HG03064 (cell line): ENCODE measurements at regions not wholly inside any gene's neighbourhood (a gene's known extent, or its start where the extent isn't known, plus 50 kb on each side); places are given as distances from the start of the nearest gene placed in this dataset.

Experiments
- ATAC-seq: cut with Tn5 transposase; IDR thresholded peaks from one replicate; pipeline ENCODE4 v1.9.1; 2021; ENCODE audit warnings: low read depth; ENCODE audit not compliant: unreplicated experiment

DNA sequence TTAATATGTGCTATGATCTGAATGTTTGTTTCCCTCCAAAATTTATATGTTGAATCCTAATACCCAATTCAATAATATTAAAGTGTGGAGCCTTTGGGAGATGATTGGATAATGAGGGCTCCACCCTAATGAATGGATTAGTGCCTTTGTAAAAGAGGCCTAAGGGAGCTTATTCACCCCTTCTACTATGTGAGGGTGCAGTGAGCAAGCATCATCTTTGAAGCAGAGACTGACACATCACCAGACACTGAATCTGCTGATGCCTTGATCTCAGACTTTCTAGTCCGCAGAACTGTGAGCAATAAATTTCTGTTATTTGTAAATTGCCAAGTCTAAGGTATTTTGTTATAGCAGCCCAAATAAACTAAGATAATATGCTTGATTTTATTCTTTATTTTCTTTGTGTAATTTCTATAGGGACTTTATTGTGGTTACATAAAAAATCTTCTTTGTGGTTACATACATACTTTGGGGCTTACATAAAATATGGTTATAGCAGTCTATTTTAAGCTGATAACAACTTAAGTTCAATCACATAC lies 131.1 kb upstream of the SLC38A2 start:
- no peak for ATAC-seq

DNA sequence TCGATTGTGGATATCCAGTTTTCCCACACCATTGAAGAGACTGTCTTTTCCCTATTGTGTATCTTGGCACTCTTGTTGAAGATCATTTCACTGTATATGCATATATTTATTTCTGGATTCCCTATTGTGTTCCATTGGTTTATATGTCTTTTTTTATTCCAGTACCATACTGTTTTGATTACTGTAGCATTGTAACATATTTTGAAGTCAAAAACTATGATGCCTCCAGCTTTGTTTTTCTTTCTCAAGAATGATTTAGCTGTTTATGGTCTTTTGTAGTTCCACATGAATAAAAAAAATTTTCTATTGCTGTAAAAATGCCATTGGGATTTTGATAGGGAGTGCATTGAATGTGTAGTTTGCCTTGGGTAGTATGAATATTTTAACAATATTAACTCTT lies 128.1 kb upstream of the SLC38A2 start:
- ATAC-seq: no peak

DNA sequence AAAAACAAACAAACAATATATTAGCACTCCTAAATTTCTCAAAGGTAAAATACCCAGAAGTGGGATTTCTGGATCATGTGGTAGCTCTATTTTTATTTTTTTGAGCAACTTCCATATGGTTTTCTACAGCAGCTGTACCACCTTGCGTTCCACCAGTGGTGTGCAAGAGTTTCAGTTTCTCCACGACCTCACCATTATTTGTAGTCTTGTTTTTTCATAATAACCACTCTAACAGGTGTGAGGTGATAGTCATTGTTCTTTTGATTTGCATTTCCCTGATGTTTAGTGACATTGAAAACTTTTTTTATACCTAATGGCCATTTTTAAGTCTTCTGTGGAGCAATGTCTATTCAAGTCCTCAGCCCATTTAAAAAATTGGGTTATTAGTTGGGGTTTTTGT lies 127.3 kb upstream of the SLC38A2 start:
- no peak for ATAC-seq

DNA sequence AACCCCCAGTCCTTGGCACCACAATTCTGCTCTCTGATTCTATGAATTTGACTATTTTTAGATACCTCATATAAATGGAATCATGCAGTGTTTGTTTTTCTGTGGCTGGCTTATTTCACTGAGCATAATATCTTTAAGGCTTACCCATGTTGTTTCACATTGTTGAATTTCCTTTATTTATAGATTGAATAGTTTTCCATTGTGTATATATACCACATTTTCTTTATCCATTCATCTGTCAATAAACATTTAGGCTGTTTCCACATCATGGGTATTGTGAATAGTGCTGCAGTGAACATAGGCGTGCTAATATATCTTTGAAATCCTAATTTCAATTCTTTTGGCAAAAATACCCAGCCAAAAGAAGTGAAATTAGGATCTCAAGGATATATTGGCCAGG lies 126.7 kb upstream of the SLC38A2 start:
- ATAC-seq: no peak

DNA sequence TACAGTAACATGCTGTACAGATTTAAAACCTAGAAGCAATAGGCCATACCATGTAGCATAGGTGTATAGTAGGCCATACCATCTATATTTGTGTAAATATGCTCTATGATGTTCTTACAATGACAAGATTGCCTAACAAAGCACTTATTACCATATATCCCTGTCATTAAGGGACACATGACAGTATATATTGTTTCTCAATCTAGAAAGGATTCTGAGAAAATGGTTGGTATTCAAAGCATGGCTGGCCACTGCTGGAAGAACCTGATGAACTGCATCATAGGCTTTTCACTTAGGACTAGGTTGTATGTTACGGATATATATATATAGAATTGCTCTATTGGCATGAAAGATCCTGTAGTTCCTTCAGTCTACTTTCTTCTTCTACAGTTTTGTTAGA lies 125.2 kb upstream of the SLC38A2 start:
- no peak for ATAC-seq

DNA sequence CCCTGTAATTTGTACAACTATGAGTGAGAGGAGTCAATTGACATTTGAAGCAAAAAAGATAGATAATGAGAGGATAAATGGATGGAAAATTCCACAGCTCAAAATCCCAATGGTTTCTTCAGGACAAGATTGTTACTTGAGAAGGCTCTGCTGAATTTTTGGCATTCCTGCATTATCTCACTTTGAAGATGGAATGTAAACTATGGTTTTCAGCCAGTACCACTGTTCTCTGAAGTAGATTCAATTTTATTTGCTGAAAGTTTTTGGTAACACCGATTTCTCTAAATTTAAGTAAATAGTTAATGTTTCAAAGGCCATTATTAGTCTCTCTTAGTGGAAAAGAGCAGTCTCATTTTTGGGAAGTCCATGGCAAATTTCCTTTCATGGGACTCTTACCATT lies 121.9 kb upstream of the SLC38A2 start:
- no peak for ATAC-seq

DNA sequence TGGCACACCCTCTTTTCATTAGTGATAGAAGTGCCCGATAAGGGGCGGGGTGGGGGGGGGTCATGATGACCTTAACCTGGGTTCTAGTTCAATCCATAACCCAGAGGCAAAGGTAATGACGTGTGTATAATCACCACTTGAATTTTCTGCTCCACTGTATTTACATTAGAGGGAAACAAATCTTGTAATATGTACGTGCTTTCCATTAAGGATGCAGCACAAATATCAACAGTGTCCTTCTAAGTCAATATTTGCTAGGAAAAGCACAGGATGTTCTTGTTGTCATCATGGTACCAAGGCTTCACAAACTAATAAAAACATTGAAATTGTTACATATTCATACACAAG lies 121.2 kb upstream of the SLC38A2 start:
- no peak for ATAC-seq

DNA sequence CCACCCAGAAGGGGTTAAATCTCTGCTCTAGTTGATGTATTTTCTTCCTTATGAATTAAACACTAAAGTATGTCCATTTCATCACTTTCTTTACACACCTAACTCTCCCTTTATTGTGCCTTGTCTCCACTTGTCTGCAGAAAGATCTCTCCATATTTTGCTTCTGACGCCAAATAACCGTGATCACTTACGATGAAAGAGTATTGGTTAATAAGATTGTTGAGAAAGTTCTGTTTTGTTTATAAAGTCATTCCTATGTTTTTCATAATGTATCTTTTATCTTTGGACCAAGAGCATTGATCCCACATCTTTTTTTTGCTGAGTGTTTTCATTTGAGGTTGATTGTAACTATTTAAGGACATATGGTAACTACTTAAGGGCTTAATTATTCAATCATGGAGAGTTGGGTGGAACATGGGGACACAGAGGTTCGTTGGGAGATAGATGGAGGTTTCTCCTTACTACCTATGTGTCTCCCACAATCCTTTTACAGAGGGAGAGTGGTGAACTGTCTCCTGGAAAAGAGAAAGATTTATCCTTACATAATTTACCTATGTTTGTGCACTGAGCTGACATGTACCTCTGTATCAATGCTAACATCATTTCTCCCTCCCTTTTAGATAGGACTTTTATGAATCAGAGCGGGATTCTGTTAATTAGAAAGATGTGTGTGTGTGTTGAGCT lies 120.7 kb upstream of the SLC38A2 start:
- ATAC-seq: no peak

DNA sequence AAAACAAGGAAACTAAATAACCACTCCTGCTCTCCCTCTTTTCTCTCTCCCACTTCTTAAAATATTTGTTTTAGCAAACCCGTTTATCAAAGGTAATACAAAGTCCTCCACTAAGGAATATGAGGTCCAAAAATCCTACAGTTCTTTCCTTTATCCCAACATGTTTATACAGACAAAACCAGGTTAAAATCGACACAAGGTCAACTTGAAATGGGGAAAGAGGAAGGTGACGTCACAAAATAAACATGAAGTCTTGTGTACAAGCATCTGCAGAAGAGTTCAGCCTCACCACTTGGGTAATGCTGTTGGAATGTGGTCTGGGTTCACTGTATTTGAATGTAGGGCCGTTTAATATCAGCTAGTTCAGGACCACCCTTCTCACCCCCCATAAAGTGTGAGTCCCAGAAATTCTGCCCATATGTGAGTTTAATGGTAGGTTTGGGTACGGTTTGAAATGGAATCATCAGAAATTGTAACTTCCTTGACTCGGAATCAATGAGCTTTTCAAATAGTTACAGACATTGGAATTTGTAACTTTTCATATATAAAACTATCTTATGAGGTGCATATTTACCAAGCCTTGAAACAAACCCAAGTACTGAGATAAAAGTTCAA lies 120.0 kb upstream of the SLC38A2 start:
- no peak for ATAC-seq

DNA sequence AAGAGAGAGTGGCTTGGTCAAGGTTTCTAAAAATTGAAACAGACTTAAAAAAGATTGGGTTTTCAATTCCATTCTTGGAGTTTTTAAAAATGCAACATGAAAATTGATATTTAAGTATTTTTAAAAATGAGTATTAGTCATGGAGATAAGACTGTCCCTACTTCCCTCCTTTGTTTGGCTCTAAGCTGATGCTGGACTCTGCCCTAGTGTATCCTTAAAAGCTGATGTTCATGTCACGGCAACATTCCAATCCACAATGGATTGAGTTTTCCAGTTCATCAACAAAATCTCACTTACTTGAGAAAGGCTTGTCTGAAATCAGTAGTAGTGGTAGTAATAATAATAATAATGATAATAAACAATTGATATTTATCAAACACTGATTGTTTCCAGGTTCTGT lies 119.0 kb upstream of the SLC38A2 start:
- ATAC-seq: no peak

DNA sequence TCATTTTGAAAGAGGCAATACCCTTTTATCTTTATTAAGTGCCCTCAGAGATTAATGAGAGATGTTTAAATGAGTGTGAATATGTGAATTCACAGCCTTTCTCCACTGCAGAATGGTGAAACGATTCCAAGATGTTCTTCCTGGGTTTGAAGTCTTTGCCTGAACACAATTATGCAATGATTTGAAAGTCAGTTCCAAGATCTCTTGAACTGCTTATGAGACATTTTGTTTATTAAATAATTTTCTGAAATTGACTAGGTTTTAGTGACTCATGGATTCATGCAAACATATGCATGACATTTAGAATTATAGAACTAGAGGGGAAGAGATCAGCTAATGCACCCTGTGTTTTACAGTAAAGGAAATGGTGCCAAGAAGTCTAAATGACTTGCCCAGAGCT lies 118.1 kb upstream of the SLC38A2 start:
- no peak for ATAC-seq

DNA sequence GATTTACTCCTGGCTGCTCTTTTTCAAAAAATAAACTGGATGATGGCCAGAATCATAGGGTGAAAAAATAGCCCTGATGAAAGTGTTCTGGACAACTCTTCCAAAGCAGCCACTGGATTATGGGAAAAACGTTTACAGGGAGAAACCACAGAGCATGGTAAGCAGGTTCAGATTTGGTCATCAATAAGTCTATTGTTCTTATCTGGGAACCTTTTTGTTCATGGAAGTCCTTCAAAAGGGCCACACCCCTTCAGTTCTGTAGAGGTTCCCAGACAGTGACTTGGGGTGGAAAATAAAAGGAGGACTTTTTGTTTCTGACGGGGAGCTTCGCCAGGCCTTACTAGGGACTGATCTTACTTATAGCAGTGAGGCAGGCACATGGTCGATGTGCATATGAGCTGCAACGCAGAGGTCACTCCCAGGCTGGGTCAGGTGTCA lies 117.4 kb upstream of the SLC38A2 start:
- ATAC-seq: no peak

DNA sequence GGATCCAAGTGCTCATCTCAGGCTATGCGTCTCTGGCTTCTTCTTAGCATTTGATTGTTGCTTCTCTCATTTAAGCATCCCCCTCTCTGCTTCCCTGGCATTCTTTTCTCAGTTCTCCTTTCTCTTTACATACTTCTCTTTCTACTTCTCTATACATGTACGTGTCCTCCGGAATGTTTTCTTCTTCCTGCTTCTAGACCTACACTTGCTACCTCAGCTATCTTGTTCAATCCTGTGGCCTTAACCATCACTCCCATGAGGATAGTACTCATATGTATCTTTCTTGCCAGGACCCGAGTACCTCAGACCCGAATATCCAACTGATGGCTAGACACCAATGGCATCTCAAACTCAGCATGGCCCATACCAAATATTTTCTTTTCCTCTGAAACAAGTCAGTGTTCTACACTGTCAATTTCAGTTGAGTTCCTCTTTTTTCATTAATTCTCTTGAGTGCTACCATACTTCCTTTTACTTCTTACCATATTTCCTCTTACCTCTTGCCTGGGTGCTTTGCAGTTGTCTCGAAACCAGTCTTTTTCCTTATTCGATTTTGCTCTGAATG lies 115.1 kb upstream of the SLC38A2 start:
- no peak for ATAC-seq

DNA sequence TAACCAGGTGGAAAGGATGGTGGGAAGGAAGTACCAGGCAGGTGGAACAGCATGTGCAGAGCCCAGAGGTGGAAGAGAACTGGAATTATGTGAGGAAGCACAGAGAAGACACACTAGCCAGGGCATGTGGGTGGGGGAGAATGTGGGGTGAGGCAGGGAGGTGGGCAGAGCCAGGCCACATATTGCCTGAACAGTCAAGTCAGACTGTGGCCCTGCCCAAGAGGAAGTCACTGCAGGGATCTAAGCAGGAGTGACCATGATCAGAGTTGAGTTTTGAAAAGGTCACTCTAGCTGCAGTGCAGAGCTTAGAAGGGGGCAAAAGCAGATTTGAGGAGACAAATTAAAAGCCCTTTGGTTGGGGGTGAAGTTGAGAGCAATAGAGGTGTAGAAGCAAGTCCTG lies 114.0 kb upstream of the SLC38A2 start:
- no peak for ATAC-seq

DNA sequence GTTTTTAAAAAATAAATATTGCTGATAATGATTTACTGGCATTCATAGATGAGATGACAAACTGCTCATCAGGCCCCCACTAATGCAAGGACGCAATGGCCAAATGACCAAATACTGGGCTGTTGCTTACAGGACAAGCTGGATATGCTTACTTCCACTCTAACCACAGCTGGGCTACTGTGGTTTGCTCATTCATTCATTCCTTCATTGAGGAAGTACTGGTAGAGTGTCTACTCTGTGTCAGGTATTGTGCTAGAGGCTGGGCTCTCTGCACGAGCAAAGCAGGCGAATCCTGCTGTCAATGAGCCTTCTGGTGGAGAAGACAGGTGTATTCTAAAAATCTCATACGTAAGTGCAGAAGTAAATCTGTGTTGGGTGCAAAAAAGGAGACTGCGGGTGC lies 113.3 kb upstream of the SLC38A2 start:
- no peak for ATAC-seq

DNA sequence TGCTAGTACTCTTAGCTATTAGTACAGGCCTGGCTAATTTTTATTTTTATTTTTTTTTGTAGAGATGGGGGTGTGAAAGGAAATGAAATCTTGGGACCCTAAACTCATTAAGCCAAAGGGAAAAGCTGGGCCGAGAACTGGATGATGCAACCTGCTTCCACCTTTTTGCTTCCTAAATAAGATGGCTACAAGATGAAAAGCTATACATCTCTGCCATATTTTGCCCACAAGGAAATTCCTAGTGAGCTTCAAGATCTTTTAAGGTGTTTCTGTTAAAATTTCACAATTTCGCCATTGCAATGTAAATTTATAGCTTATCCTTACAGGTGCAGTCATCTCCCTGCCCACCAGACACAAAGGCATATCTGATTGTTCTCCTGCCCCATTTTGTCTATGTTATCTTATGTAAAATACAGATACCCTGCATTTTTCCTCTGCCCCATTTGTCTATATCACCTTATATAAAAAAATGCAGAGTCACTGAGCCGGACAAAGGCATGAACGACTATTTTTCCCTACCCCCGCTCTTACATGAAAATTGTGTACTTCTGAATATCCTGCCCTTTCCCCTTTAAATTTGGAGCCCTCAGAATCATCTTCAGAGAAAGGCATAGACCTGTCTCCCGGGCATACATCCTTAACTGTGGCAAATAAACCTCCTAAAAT lies 112.0 kb upstream of the SLC38A2 start:
- no peak for ATAC-seq

DNA sequence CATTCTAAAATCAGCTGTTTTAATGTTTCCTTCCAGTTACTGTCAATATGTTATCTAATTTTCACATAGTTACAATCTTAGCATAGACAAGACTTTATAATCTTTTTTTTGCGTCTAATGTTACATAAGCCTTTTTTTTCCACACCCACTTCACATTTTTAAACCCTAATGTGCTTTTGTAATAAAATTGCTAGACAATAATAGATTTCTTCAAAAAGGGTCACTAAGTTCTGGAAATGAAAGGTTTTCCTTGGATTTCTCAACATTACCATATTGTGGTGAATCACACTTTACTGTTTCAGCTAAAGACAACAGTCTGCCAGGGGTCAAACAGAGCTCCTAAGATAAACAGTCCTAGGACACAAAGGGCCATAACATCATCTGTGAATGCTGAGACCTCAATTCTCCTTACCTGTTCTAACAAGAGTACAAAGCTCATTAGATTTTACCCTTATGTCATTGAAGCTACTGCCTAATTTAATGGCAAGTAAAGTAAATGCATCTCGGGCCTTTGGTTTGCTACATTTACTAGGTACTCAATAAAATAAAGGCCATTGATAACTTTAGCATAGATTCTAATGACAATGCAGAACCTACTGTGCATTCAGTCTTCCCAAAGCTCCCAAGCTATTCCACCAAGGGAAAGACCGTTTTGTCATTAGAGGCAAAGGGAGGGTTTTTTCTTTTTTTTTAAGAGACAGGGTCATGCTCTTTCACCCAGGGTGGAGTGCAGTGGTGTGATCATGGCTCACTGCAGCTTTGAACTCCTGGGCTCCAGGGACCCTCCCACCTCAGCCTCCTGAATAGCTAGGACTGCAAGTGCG lies 111.2 kb upstream of the SLC38A2 start:
- ATAC-seq: no peak

DNA sequence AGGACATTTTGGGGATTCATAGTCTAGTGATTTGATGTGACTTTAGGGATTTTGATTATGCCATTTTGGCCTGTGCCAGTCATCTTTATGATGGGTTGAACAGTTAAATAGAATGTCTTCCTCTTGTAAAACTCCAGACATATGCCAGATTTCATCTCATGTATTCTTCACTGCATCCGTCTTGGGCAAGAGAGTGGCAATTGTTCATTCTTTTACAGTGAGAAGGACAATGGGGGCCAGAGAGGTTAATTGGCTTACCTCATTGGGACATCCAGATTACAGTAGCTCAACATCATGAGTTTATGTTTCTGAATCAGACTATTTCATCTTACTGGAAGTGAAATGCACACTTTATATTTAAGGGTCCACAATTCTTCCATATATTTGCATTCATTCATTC lies 108.2 kb upstream of the SLC38A2 start:
- no peak for ATAC-seq

DNA sequence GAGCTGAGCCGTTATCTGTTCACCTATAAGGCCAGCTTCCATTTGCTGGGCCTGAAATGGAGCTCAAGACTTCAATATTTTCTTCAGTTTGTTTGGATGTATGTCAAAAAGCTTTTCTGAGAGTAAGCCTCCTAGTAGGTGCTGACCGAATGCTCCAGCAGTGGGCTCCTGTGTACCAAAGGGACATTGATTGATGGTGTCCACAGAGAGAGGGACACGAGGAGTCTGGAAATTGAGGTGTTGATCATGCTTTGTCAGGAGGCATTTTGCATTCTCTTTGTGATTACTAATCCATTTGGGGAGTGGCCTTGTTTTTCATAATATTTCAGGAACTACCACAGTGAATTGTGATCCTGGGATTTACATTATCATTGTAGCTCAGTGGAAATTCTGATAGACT lies 107.7 kb upstream of the SLC38A2 start:
- no peak for ATAC-seq

DNA sequence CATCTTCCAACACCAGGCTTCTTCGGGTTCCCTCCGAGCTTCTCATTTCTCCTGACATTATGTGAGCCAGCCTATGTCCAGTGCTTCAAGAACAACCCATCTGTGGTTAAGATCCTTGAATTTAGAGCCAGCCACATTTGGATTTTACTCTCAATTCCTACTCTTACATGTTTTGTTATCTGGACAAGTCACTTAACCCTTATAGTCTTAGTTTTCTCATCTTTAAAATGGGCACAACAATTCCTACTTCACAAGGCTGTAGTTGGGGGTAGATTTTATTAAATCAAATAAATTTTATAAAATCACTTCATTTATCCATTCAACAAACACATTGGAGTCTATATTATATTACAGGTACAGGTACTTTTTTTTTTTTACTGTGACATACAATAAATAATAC lies 105.5 kb upstream of the SLC38A2 start:
- ATAC-seq: no peak

DNA sequence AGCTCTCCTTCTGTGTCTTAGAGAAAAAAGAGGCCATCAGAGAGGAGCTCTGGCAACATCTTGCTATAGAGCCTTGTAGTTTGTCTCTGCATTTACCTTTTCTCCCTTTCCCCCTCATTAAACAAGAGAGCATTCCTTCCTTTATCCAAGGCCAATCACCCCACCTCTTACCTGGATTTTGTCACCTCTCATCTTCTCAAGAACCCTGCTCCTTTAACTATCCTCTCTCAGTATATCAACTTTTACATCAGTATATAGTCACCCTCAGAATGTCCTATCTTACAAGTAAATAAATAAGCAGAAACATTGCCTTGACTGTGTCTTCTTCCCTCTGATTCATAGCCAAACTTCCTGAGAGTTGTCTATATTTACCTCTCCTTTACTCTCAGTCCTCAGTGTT lies 105.0 kb upstream of the SLC38A2 start:
- ATAC-seq: no peak
